ENCODE measurements at regions not wholly inside any gene's neighbourhood (a gene's known extent, or its start where the extent isn't known, plus 50 kb on each side); places are given as distances from the start of the nearest gene placed in this dataset.
"Not testable (repeated sequence)": the region's sequence is repeated elsewhere in the genome, so short reads cannot be mapped to it uniquely, and the experiment has no call there.

DNA sequence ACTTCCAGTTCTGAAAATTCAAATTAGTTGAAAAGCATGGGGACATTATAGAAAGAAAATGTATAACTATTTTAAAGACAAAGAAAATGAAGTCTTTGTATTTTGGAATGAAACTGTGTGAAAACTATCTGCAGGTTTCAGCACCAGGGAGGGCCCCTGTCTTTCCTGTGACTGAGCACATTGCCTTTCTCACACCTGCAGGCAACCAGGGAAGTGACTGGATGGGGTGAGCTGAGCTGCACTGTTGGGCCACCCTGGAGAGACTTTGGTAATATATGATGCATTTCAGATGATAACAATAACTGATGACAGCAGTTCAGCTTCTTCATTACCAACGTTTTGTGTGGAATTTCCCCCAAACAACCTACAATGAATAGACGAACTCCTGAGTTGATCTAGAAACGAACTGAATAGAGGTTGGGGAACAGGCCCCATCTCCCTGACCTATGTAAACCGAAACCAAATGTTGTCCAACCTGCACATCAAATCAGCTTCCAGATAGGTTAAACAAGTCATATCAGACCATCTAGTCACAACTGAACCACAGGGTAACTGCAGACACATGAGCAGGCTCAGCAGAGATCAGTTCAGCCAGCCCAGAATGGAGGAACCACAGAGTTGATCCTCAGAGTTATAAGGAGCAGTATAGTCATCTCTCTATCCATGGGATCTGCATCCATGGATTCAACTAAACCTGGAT lies 1402.2 kb downstream of the RPIA start:
- intact Hi-C loops (cut with DNase I); DNase-seq (ENCODE audit: missing footprints); ATAC-seq: not testable (repeated sequence)

DNA sequence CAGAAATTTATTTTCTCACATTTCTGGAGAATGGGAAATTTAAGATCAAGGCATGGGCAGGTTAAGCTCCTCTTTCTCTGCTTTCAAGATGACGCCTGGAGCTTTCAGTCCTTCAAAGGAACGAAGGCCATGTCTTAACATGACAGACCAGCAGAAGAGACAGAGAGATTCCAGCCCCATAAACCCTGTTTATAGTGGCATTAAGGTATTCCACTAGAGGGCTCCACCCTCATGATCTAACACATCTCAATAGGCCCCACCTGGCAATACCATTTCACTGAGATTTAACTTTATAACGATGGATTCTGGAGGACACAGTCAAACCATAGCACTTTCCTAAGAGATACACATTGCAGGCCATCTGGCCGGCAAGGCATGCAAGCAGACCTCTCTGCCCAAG lies 1406.1 kb downstream of the RPIA start:
- intact Hi-C loops (cut with DNase I); DNase-seq (ENCODE audit: missing footprints); ATAC-seq: not testable (repeated sequence)

DNA sequence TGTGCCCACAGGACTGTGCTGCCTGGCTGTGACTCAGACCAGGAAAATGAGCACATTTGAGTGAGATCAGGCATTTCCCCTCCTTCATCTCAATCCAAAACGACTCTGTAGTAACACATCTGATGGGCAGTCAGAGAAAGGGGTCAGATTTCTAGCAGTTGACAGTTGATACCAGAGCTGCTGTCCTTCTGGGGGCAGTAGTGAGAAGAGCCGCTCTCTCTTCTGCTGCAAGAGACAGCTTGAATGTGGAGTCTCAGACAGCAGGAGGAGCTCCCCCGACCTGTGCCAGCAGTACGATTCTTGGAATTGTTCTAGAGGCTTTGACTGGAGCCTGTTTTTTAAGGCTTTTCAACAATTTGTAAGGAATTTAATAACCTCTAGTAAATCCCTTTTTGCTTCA lies 1413.7 kb downstream of the RPIA start:
- DNase-seq (ENCODE audit: missing footprints); ATAC-seq; intact Hi-C loops (cut with DNase I): not testable (repeated sequence)

DNA sequence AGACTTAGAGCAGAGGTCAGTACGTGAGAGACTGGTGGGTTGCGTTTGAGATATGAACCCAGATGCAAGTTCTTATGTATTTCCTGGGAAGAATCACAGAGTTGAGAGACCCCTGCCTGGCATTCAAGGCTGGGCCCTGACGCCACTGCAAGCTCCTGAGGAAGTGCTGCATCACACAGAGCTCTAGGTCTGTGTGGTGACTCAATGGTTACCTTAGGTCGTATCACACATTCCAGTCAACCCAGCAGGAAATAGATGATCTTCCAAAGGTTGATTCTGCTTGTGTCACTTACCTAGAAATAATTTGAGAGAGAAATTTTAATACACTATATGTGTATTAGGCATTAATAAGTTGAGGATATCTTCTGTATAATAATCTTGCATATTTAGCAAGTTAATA lies 1431.9 kb downstream of the RPIA start:
- DNase-seq (ENCODE audit: missing footprints); ATAC-seq; intact Hi-C loops (cut with DNase I): not testable (repeated sequence)

DNA sequence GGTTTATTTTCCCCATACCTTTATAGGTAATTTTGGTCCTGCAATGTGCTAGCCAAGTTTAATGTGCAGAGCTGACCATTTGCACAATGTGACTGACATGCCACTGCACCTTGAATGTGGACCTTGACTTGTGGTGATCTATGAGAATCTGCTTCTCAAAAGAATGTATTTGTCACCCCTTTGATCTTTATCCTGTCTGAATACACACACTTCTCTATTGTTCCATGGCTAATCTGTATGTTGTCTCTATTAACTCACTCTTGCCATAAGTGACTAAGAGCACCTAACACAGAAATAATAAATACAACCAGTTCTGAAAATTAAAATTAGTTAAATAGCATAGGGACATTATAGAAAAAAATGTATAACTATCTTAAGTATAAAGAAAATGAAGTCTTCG lies 1447.6 kb downstream of the RPIA start:
- intact Hi-C loops (cut with DNase I); DNase-seq (ENCODE audit: missing footprints); ATAC-seq: not testable (repeated sequence)

DNA sequence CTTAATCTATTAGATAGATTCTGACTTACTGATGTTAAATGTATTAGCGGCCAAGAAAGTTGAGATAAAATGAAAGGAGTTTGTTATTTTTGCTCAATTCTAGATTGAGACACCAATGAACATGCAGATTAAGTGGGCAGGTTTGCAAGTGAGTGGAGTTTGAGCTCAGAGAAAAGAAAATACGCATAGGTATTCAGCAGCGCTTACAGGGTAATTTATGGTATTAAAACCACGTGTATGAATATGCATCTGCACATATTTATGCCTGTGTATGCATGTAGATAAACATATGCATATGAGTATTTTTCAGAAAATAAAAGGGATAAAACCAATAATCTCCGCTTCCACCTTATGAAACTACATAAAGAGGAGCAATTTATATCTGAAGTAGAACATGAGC lies 1450.1 kb downstream of the RPIA start:
- not testable (repeated sequence) for ATAC-seq

DNA sequence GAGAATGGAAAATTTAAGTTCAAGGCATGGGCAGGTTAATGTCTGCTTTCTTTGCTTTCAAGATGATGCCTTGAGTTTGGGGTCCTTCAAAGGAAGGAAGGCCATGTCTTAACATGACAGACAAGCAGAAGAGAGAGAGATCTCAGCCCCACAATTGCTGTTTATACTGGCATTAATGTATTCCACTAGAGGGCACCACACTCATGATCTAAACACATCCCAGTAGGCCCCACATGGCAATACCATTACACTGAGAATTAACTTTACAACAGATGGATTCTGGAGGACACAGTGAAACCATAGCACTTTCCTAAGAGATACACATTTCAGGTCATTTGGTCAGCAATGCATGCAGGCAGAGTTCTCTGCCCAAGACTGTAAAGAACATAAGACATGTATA lies 1460.3 kb downstream of the RPIA start:
- intact Hi-C loops (cut with DNase I); DNase-seq (ENCODE audit: missing footprints); ATAC-seq: not testable (repeated sequence)

More for the DNA sequence above, 1450.1 kb downstream of the RPIA start:
- DNase-seq (ENCODE audit: missing footprints); intact Hi-C loops (cut with DNase I): not testable (repeated sequence)

DNA sequence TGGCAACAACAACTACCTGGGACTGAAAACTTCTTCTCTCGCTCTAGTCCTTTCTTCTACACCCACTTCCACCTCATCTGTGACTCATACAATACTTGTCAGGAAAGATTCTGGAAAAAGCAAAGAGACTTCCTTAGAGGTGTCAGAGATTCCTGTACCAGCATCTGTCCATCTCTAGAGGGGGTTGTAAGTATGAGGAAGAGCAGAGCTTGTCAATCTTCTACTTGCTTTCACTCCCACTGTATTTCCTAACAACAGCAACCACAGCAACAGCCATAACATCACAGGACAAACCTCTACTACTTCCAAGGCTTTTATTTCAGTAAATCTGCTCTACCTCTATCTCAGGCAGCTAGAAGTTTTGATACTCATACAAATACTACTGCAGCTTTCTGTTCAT lies 1479.5 kb downstream of the RPIA start:
- intact Hi-C loops (cut with DNase I); ATAC-seq; DNase-seq (ENCODE audit: missing footprints): not testable (repeated sequence)

DNA sequence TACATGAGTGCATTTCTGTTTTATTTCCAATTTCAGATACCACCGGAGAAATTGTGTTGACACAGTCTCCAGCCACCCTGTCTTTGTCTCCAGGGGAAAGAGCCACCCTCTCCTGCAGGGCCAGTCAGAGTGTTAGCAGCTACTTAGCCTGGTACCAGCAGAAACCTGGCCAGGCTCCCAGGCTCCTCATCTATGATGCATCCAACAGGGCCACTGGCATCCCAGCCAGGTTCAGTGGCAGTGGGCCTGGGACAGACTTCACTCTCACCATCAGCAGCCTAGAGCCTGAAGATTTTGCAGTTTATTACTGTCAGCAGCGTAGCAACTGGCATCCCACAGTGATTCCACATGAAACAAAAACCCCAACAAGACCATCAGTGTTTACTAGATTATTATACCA lies 1481.6 kb downstream of the RPIA start:
- intact Hi-C loops (cut with DNase I); ATAC-seq; DNase-seq (ENCODE audit: missing footprints): not testable (repeated sequence)

DNA sequence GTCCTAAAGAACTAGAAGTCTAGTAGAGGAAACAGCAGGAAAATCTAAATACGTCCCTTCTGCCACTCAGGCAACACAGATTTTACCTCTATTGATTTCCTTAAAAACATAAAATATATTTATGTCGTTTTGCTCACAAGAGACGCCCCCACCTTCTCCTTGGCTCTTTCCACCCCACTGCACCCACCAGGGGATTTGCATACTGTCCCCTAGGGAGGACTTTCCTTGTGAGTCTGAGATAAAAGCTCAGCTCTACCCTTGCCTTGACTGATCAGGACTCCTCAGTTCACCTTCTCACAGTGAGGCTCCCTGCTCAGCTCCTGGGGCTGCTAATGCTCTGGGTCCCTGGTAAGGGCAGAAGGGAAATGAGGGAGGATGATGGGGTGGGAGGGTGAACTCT lies 1488.1 kb downstream of the RPIA start:
- intact Hi-C loops (cut with DNase I); ATAC-seq; DNase-seq (ENCODE audit: missing footprints): not testable (repeated sequence)

DNA sequence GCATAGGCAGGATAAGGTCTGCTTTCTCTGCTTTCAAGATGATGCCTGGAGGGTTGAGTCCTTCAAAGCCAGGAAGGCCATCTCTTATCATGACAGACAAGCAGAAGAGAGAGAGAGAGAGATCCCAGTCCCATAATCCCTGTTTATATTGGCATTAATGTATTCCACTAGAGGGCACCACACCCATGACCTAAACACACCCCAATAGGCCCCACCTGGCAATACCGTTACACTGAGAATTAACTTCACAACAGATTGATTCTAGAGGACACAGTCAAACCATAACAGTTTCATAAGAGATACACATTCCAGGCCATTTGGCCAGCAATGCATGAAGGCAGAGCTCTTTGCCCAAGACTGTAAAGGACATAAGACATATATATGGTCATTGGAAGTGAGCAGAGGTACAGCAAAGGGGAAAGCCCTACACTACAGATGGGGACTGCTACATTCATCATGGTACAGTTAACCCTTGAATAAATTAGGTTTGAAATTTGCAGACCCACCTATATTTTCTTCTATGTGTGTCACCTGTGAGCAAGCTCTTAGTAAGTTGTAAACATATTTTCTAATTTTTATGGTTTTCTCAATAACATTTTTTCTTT lies 1516.1 kb downstream of the RPIA start:
- intact Hi-C loops (cut with DNase I), result no loop called here
- ATAC-seq (no peak), DNase-seq (ENCODE audit: missing footprints) (no peak)

DNA sequence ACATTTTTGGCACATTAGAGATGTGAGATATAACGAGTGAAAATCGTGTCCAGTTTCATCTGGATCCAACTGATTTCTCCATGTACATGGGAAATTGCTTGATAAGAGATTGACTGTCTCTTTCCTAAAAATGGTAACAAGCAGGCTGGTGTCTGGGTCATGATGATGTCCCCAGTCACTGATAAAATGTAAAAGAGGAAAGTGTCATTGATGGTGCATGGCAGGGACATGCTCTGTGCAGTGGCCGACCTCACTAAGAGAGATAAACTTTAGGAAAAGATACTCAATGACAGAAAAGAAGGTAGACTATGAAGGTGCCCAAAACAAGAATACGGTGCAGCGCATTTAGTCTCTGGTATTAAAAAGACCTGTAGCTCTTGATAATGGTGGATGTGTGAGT lies 1517.5 kb downstream of the RPIA start:
- no peak for ATAC-seq
- intact Hi-C loops (cut with DNase I), result no loop called here

DNA sequence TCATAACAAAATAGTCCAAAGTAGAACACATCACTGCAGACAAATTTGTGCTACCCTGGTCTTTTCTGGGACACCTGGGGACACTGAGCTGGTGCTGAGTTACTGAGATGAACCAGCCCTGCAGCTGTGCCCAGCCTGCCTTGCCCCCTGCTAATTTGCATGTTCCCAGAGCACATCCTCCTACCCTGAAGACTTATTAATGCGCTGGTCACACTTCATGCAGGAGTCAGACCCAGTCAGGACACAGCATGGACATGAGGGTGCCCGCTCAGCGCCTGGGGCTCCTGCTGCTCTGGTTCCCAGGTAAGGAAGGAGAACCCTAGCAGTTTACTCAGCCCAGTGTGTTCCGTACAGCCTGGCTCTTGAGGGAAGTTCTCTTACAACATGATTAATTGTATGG lies 1518.3 kb downstream of the RPIA start:
- intact Hi-C loops (cut with DNase I), result no loop called here
- no peak for DNase-seq (ENCODE audit: missing footprints)
- ATAC-seq, result no peak

More for the DNA sequence above, 1517.5 kb downstream of the RPIA start:
- no peak for DNase-seq (ENCODE audit: missing footprints)

DNA sequence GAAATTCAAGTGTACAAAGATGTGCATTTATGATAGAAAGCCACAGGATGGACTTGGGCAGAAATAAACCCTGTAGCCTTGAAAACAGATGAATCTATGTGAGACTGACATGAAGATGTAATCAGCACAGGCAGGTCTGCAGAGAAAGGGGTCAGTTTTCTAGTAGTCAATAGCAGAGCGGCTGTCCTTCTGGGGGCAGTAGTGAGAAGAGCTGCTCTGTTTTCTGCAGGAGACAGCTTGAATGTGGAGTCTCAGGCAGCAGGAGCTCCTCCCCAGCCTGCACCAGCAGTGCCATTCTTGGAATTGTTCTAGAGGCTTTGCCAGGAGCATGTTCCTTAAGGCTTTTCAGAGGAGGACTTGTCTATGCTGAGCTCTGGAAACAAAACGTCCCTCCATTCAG lies 1524.4 kb downstream of the RPIA start:
- DNase-seq (ENCODE audit: missing footprints); ATAC-seq; intact Hi-C loops (cut with DNase I): not testable (repeated sequence)

DNA sequence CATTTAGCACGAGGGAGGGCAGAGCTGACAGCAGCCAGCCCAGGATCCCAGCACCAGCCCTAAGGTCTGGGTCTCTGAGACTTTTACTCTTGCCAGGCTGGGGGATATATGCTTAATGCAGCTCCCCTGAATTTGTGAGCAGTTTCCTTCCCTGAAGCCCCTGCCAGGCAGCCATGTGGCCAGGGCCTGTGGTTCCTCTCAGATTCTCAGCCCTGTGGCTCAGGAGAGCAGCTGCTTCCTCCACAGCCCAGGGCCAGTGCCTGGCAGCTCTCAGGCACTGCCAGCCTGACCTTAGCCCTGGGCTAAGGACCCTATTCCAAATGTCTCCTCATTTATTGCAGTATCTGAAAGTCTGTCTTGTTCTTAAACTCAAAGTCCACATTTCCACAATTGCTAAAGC lies 1525.3 kb downstream of the RPIA start:
- intact Hi-C loops (cut with DNase I); DNase-seq (ENCODE audit: missing footprints); ATAC-seq: not testable (repeated sequence)

DNA sequence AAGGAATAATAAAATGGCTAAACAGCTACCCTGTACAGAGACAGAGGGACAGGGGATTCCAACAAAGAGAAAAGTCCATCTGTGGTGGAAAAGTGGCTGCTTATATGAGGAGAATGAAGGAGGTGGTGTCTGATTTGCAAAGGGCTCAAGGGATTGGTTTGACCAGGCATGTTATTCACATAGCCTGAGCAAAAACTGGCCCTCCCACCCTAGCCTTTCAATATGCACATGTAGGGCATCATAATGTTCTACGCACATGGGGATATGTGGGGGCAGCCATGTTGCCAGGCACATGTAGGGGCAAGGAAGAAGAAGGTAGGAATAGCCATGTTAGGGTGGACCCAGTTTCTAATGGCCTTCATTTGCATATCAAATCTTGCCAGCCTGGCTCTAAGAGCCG lies 1527.1 kb downstream of the RPIA start:
- ATAC-seq; DNase-seq (ENCODE audit: missing footprints); intact Hi-C loops (cut with DNase I): not testable (repeated sequence)

DNA sequence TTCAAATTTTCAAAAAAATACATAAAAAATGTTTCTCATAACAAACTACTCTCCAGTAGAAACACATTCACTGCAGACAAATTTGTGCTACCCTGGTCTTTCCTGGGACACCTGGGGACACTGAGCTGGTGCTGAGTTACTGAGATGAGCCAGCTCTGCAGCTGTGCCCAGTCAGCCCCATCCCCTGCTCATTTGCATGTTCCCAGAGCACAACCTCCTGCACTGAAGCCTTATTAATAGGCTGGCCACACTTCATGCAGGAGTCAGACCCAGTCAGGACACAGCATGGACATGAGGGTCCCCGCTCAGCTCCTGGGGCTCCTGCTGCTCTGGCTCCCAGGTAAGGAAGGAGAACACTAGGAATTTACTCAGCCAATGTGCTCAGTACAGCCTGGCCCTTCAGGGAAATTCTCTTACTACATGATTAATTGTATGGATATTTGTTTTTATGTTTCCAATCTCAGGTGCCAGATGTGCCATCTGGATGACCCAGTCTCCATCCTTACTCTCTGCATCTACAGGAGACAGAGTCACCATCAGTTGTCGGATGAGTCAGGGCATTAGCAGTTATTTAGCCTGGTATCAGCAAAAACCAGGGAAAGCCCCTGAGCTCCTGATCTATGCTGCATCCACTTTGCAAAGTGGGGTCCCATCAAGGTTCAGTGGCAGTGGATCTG lies 1529.3 kb downstream of the RPIA start:
- ATAC-seq; intact Hi-C loops (cut with DNase I); DNase-seq (ENCODE audit: missing footprints): not testable (repeated sequence)

DNA sequence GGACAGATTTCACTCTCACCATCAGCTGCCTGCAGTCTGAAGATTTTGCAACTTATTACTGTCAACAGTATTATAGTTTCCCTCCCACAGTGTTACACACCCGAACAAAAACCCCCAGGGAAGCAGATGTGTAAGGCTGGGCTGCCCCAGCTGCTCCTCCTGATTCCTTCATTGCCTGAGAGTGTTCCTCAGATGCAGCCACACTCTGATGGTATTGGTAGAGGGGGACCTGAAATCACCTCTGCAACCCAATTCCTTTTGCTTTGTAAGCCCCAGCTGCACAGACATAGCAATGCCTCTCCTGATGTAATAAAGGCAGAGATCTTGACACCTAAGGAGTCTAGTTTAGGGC lies 1529.8 kb downstream of the RPIA start:
- DNase-seq (ENCODE audit: missing footprints) (no peak), ATAC-seq (no peak)
- intact Hi-C loops (cut with DNase I), result no loop called here

DNA sequence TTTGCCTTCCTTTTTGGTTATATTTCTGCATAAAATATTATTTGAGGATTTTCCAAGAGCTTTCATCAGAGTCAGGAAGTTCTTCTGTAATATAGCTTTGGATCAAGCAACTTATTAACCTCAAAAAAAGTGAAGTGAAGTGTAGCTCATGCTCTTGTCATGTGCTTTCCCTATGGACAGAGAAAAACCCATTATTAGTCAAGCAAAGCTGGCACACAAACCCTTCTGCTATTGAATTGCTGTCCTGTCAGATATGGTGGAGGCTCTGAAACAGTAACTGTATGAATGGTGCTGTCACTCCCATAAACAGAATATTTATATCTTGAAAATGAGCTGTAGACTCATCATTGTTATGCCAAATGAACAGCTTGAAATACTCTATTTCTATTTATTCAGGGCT lies 1533.3 kb downstream of the RPIA start:
- intact Hi-C loops (cut with DNase I), result not testable (repeated sequence)

More for the DNA sequence above, 1533.3 kb downstream of the RPIA start:
- not testable (repeated sequence) for DNase-seq (ENCODE audit: missing footprints); ATAC-seq

Measured in Right ventricle myocardium inferior (tissue), 1 donor.